H1 (cell line): ENCODE measurements at regions not wholly inside any gene's neighbourhood (a gene's known extent, or its start where the extent isn't known, plus 50 kb on each side); places are given as distances from the start of the nearest gene placed in this dataset.

Experiments
- CTCF ChIA-PET: fragments of 300-600 bp; sonication (Branson Sonifier 250); formaldehyde crosslinking; loops from one replicate; lab custom pipeline; 2021; ENCODE audit not compliant: partially characterized antibody; lab: Charles Lee
- POLR2A ChIA-PET: fragments of 300-600 bp; sonication (Branson Sonifier 250); formaldehyde crosslinking; loops from one replicate; lab custom pipeline; 2021; ENCODE audit warnings: inconsistent platforms; ENCODE audit not compliant: partially characterized antibody; lab: Charles Lee
- DNase-seq, 2 experiments: peaks; one replicate each; pipeline versions ENCODE4 v3.0.0 to v3.0.0-alpha.2; 2010 to 2022; ENCODE audit warnings: low spot score in 2 of 2, low read depth in 1 of 2, mixed read lengths in 1 of 2
- FAIRE-seq: peaks from 2 replicates; lab custom pipeline; 2011; peaks lifted over from hg19 to GRCh38; lab: Jason Lieb, UNC
- H2AFZ ChIP-seq: 2 replicates; pipeline ENCODE4 v1.8.1; 2012; ENCODE audit warnings: low read length, inconsistent platforms
- H2AK5ac ChIP-seq: 2 replicates; pipeline ENCODE4 v1.6.1; 2013; ENCODE audit warnings: low read depth, low read length
- H2BK120ac ChIP-seq: replicated peaks from 2 replicates; pipeline ENCODE3; 2013; ENCODE audit warnings: low read depth, low read length, inconsistent platforms
- H2BK12ac ChIP-seq: 2 replicates; pipeline ENCODE4 v1.6.1; 2013; ENCODE audit warnings: low read depth, low read length
- H2BK15ac ChIP-seq: 2 replicates; pipeline ENCODE4 v1.6.1; 2013; ENCODE audit warnings: low read length
- H2BK20ac ChIP-seq: 2 replicates; pipeline ENCODE4 v1.6.1; 2013; ENCODE audit warnings: low read length
- H2BK5ac ChIP-seq: 2 replicates; pipeline ENCODE4 v1.6.1; 2013; ENCODE audit warnings: low read depth, low read length
- H3K14ac ChIP-seq: 2 replicates; pipeline ENCODE4 v1.6.1; 2013; ENCODE audit warnings: inconsistent platforms; ENCODE audit not compliant: insufficient read length
- H3K18ac ChIP-seq: 2 replicates; pipeline ENCODE4 v1.6.1; 2013; ENCODE audit warnings: low read length; ENCODE audit errors: extremely low read depth
- H3K23ac ChIP-seq: 2 replicates; pipeline ENCODE4 v1.6.1; 2013; ENCODE audit warnings: inconsistent platforms; ENCODE audit not compliant: insufficient read length
- H3K23me2 ChIP-seq: 2 replicates; pipeline ENCODE4 v1.6.1; 2013; ENCODE audit warnings: low read depth, low read length
- H3K27ac ChIP-seq: 2 replicates; pipeline ENCODE4 v1.6.1; 2011; ENCODE audit warnings: low read depth, low read length, inconsistent platforms
- H3K27me3 ChIP-seq, 4 experiments: replicated peaks in 1 of 4; 1 replicate in 1 of 4; 2 replicates in 3 of 4; pipeline versions ENCODE4 v1.6.1 to v1.8.1; 2011 to 2013; ENCODE audit warnings: low read length in 3 of 4, mild to moderate bottlenecking in 3 of 4, inconsistent platforms in 2 of 4, mixed read lengths in 2 of 4, moderate library complexity in 1 of 4; ENCODE audit not compliant: control insufficient read depth in 3 of 4, insufficient read depth in 3 of 4; ENCODE audit errors: extremely low read depth in 1 of 4
- H3K36me3 ChIP-seq, 4 experiments: 2 replicates each; pipeline versions ENCODE4 v1.6.1 to v1.8.1; 2011 to 2013; ENCODE audit warnings: mild to moderate bottlenecking in 4 of 4, low read length in 3 of 4, moderate library complexity in 2 of 4, control low read depth in 1 of 4, inconsistent platforms in 1 of 4; ENCODE audit not compliant: insufficient read depth in 4 of 4, control insufficient read depth in 2 of 4
- H3K4ac ChIP-seq: replicated peaks from 2 replicates; pipeline ENCODE3; 2013; ENCODE audit warnings: low read length, low read depth, mixed read lengths, inconsistent platforms; ENCODE audit not compliant: insufficient read length
- H3K4me1 ChIP-seq, 4 experiments: replicated peaks in 1 of 4; 1 replicate in 1 of 4; 2 replicates in 3 of 4; pipeline versions ENCODE4 v1.6.1 to v1.8.1; 2011 to 2013; ENCODE audit warnings: low read length in 3 of 4, inconsistent platforms in 2 of 4, mixed read lengths in 1 of 4; ENCODE audit not compliant: insufficient read depth in 4 of 4, control insufficient read depth in 3 of 4
- H3K4me2 ChIP-seq, 2 experiments: 2 replicates each; pipeline versions ENCODE4 v1.6.1 to v1.8.1; 2011 to 2013; ENCODE audit warnings: low read depth in 2 of 2, low read length in 2 of 2, control low read depth in 1 of 2, inconsistent platforms in 1 of 2, mild to moderate bottlenecking in 1 of 2; ENCODE audit not compliant: insufficient read depth in 1 of 2
- H3K4me3 ChIP-seq, 4 experiments: fragments of 200-600, 300-600 bp in 1 of 4; sonication (generic), shearing (Covaris generic), sonication (Bioruptor Twin) in 1 of 4; 2 replicates each; pipeline versions ENCODE4 v1.5.1 to v1.8.1; 2011 to 2016; ENCODE audit warnings: low read length in 4 of 4, low read depth in 3 of 4, control low read depth in 2 of 4, inconsistent platforms in 2 of 4, mild to moderate bottlenecking in 2 of 4, mixed read lengths in 1 of 4, moderate library complexity in 1 of 4; ENCODE audit not compliant: insufficient read depth in 2 of 4; ENCODE audit errors: extremely low read depth in 1 of 4
- H3K56ac ChIP-seq: replicated peaks from 2 replicates; pipeline ENCODE3; 2013; ENCODE audit warnings: low read depth, mild to moderate bottlenecking, mixed read lengths, low read length, inconsistent platforms; ENCODE audit not compliant: insufficient read length
- H3K79me1 ChIP-seq: 2 replicates; pipeline ENCODE4 v1.6.1; 2013; ENCODE audit warnings: low read depth, low read length, control low read depth
- H3K79me2 ChIP-seq, 2 experiments: 2 replicates each; pipeline versions ENCODE4 v1.6.1 to v1.8.1; 2012 to 2013; ENCODE audit warnings: low read length in 2 of 2, mild to moderate bottlenecking in 2 of 2, inconsistent platforms in 1 of 2; ENCODE audit not compliant: insufficient read depth in 2 of 2, control insufficient read depth in 1 of 2
- H3K9ac ChIP-seq, 4 experiments: replicated peaks in 1 of 4; 1 replicate in 1 of 4; 2 replicates in 3 of 4; pipeline versions ENCODE4 v1.6.1 to v1.8.1; 2011 to 2013; ENCODE audit warnings: low read depth in 3 of 4, low read length in 3 of 4, control low read depth in 2 of 4, mild to moderate bottlenecking in 2 of 4, moderate library complexity in 2 of 4, inconsistent platforms in 1 of 4; ENCODE audit errors: extremely low read depth in 1 of 4
- H3K9me3 ChIP-seq, 2 experiments: 2 replicates each; pipeline versions ENCODE4 v1.6.1 to v1.8.1; 2012 to 2013; ENCODE audit warnings: mild to moderate bottlenecking in 2 of 2, moderate library complexity in 2 of 2, control low read depth in 1 of 2, inconsistent platforms in 1 of 2, low read depth in 1 of 2, low read length in 1 of 2, mixed read lengths in 1 of 2; ENCODE audit not compliant: insufficient read depth in 2 of 2
- H4K20me1 ChIP-seq, 2 experiments: replicated peaks in 1 of 2; 2 replicates each; pipeline versions ENCODE3 to v1.8.1; 2011 to 2013; ENCODE audit warnings: inconsistent platforms in 2 of 2, low read length in 2 of 2, mild to moderate bottlenecking in 1 of 2; ENCODE audit not compliant: insufficient read depth in 2 of 2, control insufficient read depth in 1 of 2
- H4K5ac ChIP-seq: 2 replicates; pipeline ENCODE4 v1.6.1; 2013; ENCODE audit warnings: low read length, low read depth, mixed read lengths, inconsistent platforms; ENCODE audit not compliant: insufficient read length
- H4K8ac ChIP-seq: 2 replicates; pipeline ENCODE4 v1.8.0; 2013; ENCODE audit warnings: mild to moderate bottlenecking, moderate library complexity, low read length, inconsistent platforms; ENCODE audit not compliant: insufficient read depth; ENCODE audit errors: extremely low read depth
- H4K91ac ChIP-seq: replicated peaks from 2 replicates; pipeline ENCODE3; 2013; ENCODE audit warnings: low read length, mixed read lengths, inconsistent platforms; ENCODE audit not compliant: insufficient read length
- CTCF ChIP-seq, 3 experiments: IDR thresholded peaks; 1 replicate in 2 of 3; 2 replicates in 1 of 3; pipeline versions ENCODE4 v1.5.1 to v1.6.1; 2011; ENCODE audit warnings: low read length in 3 of 3, mild to moderate bottlenecking in 3 of 3, inconsistent platforms in 2 of 3, low read depth in 1 of 3, moderate library complexity in 1 of 3; ENCODE audit not compliant: insufficient read depth in 1 of 3; ENCODE audit errors: control extremely low read depth in 1 of 3
- RFX5 ChIP-seq: IDR thresholded peaks from 2 replicates; pipeline ENCODE4 v1.6.1; 2011; ENCODE audit warnings: low read depth, low read length, improper control_type of control experiment, borderline replicate concordance
- WGBS, 2 experiments: shearing (Covaris generic) in 1 of 2; methylation state at CpG; one replicate each; pipeline versions ENCODE4 v1.1.6 to v1.1.7; 2013 to 2015; ENCODE audit warnings: low lambda C conversion rate in 2 of 2, mixed read lengths in 2 of 2, inconsistent platforms in 1 of 2, low coverage in 1 of 2, missing lambda C conversion rate in 1 of 2; ENCODE audit not compliant: insufficient replicate concordance in 2 of 2, insufficient coverage in 1 of 2, insufficient read length in 1 of 2; ENCODE audit errors: extremely low coverage in 1 of 2, missing lambda C conversion rate in 1 of 2; 5-methylcytosine and 5-hydroxymethylcytosine counted together

- H2BK120ac ChIP-seq, result no peak overlapping the region
- H3K14ac ChIP-seq, result no peak overlapping the region
- H3K18ac ChIP-seq, result no peak overlapping the region
- no peak overlapping the region for H2BK5ac ChIP-seq
- H4K91ac ChIP-seq, result no peak overlapping the region
- no peak overlapping the region for H3K23ac ChIP-seq
- no peak overlapping the region for H2BK12ac ChIP-seq
- H3K79me2 ChIP-seq, result no peaks in the 10 kb centered on the region
- no peaks in the 10 kb centered on the region for H4K20me1 ChIP-seq
- H4K8ac ChIP-seq, result no peak overlapping the region
- FAIRE-seq (no peak), DNase-seq (no peak)
- no peaks in the 10 kb centered on the region for H3K36me3 ChIP-seq
- H2BK15ac ChIP-seq, result no peak overlapping the region
- H2AK5ac ChIP-seq, result no peak overlapping the region
- no peaks in the 10 kb centered on the region for H3K79me1 ChIP-seq
- no peak overlapping the region for H3K4me3 ChIP-seq
- H3K27me3 ChIP-seq, result no peaks in the 10 kb centered on the region
- POLR2A ChIA-PET, result no interaction called here
- H3K27ac ChIP-seq, result no peak overlapping the region
- WGBS, 2 experiments, result 92% methylated on average over 3 of the region's 3 CpGs; no CpG with 5 or more reads in 1 of the 2 experiments
- TF ChIP-seq CTCF (IDR thresholded peaks at IDR 0.05; ENCODE audit: control extremely low read depth in 1 of 3, insufficient read depth in 1 of 3, low read depth in 1 of 3, low read length in 3 of 3) (no peak), RFX5 (no peak)
- H3K4ac ChIP-seq, result no peak overlapping the region
- H2BK20ac ChIP-seq, result no peak overlapping the region
- H3K9ac ChIP-seq, result no peak overlapping the region
- H3K4me2 ChIP-seq, result no peak overlapping the region
- no peak overlapping the region for H3K56ac ChIP-seq
- H4K5ac ChIP-seq, result no peak overlapping the region
- CTCF ChIA-PET, result interaction anchor here (0.7 kb wide), 1 partner anchor 457 kb away, joined by 3 read pairs; no protein-coding TSS in a partner anchor
- no peak overlapping the region for H2AFZ ChIP-seq
- H3K23me2 ChIP-seq, result no peaks in the 10 kb centered on the region
- H3K9me3 ChIP-seq, result no peaks in the 10 kb centered on the region
- H3K4me1 ChIP-seq, result no peaks in the 10 kb centered on the region
These were observed 374.4 kb upstream of the PDE4D start for GRCh38 chr5:60267907-60268306.
